ENCODE measurements at regions not wholly inside any gene's neighbourhood (a gene's known extent, or its start where the extent isn't known, plus 50 kb on each side); places are given as distances from the start of the nearest gene placed in this dataset.

DNA sequence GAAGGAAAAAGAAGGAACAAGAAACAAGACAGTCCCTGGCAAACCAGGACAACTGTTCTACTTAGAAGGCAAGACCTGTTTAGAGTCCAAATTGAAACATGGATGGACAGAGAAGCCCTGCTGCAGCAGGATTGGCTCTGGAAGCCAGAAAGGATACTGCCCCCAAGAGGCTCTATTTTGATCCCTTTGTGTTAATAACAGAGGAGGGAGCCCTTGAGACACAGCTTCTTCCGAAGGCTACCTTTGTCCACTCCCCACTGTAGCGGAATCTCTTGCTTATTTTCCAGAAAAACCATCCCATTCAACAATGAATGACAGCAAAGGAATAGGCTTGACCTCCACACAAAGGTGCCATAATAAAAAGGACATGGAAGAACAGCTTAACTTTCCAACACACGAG is 120.3 kb upstream of the FOXK1 start:
- H3K4me1 ChIP-seq, result no peaks in the 10 kb centered on the region
- TF ChIP-seq, protein P1, sequence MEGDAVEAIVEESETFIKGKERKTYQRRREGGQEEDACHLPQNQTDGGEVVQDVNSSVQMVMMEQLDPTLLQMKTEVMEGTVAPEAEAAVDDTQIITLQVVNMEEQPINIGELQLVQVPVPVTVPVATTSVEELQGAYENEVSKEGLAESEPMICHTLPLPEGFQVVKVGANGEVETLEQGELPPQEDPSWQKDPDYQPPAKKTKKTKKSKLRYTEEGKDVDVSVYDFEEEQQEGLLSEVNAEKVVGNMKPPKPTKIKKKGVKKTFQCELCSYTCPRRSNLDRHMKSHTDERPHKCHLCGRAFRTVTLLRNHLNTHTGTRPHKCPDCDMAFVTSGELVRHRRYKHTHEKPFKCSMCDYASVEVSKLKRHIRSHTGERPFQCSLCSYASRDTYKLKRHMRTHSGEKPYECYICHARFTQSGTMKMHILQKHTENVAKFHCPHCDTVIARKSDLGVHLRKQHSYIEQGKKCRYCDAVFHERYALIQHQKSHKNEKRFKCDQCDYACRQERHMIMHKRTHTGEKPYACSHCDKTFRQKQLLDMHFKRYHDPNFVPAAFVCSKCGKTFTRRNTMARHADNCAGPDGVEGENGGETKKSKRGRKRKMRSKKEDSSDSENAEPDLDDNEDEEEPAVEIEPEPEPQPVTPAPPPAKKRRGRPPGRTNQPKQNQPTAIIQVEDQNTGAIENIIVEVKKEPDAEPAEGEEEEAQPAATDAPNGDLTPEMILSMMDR (IDR thresholded peaks at IDR 0.05), result no peak
- no peak overlapping the region for H3K27ac ChIP-seq
- no peaks in the 10 kb centered on the region for H3K27me3 ChIP-seq (ENCODE audit: control insufficient read depth, insufficient read depth, low read length)
- H3K36me3 ChIP-seq (ENCODE audit: control insufficient read depth, insufficient read depth, low read length), result no peaks in the 10 kb centered on the region
- H3K9me3 ChIP-seq (ENCODE audit: control insufficient read depth, low read length), result no peaks in the 10 kb centered on the region
- no peak overlapping the region for H2AFZ ChIP-seq
- no peak overlapping the region for H3K4me2 ChIP-seq (ENCODE audit: low read length)
- H3K79me2 ChIP-seq, result no peaks in the 10 kb centered on the region
- H3K9ac ChIP-seq, result no peak overlapping the region
- H3K4me3 ChIP-seq (ENCODE audit: low read depth, low read length), result no peak overlapping the region

DNA sequence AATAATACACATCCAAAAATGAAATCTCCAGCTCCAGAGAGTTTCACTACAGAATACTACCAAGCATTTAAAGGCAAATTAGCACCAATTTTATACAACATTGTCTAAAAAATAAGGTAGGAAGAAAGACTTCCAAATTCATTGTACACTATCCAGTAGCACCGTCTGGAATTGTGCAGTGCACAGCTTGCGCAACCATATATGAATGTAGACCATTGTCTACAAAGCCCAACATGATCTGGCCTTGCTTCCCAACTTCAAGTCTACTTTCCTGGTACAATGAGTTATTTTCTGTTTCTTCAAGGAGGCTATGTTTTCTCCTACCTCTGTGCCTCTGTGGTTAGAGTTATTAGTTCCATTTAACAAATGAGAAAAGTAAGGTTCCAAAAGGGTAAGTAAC is 115.4 kb upstream of the FOXK1 start:
- Histone ChIP-seq H3K9me3 (ENCODE audit: control insufficient read depth, low read length) (no peaks in the 10 kb centered on the region), H3K4me3 (ENCODE audit: low read depth, low read length) (no peak overlapping the region), H3K79me2 (no peaks in the 10 kb centered on the region), H3K9ac (no peak overlapping the region), H3K27ac (no peak overlapping the region), H3K27me3 (ENCODE audit: control insufficient read depth, insufficient read depth, low read length) (no peaks in the 10 kb centered on the region), H3K4me1 (no peaks in the 10 kb centered on the region), H3K4me2 (ENCODE audit: low read length) (no peak overlapping the region), H2AFZ (no peak overlapping the region), H3K36me3 (ENCODE audit: control insufficient read depth, insufficient read depth, low read length) (no peaks in the 10 kb centered on the region)
- TF ChIP-seq, protein P1 (IDR thresholded peaks at IDR 0.05), result no peak

DNA sequence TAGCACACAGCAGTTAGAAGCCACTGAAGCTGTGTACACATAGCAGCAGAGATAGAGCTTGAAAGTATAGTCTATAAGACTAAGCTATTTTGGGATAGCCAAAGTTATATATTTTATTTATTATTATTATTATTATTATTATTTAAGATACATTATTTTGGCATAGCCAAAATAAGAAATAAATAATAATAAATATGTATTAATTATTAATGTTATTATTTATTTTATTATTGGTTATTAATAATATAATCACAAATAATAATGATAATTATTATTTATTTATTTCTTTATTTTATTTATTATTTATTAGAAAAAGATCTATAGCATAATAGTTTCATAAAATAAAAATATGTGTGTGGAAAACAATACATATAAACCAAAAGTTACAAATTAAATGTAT is 107.2 kb upstream of the FOXK1 start:
- Histone ChIP-seq H3K36me3 (ENCODE audit: control insufficient read depth, insufficient read depth, low read length) (no peaks in the 10 kb centered on the region), H3K27ac (no peak overlapping the region), H3K9ac (no peak overlapping the region), H3K79me2 (no peaks in the 10 kb centered on the region), H3K9me3 (ENCODE audit: control insufficient read depth, low read length) (no peaks in the 10 kb centered on the region), H2AFZ (no peak overlapping the region), H3K4me1 (no peaks in the 10 kb centered on the region), H3K4me2 (ENCODE audit: low read length) (no peak overlapping the region), H3K4me3 (ENCODE audit: low read depth, low read length) (no peak overlapping the region), H3K27me3 (ENCODE audit: control insufficient read depth, insufficient read depth, low read length) (no peaks in the 10 kb centered on the region)
- TF ChIP-seq, protein P1 (IDR thresholded peaks at IDR 0.05), result no peak

DNA sequence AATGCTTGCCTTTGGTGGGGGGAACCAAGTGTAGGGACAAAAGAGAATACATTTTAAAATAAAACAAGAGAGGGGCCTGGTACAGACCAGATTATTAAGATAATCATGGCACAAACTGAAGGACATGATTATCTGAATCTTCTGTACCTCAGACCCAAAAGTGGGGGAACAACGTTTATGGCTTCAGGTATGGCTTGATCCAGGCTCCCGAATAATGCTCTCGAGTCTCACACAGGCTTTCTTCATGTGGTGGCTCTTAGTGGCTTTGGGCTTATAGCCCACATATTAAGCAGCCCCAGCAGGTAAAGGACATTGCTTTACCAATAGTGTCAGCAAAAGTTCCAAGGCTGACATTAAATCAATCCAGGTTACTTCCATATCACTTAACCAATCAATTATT is 106.8 kb upstream of the FOXK1 start:
- TF ChIP-seq, protein P1 (IDR thresholded peaks at IDR 0.05), result no peak
- Histone ChIP-seq H3K36me3 (ENCODE audit: control insufficient read depth, insufficient read depth, low read length) (no peaks in the 10 kb centered on the region), H2AFZ (no peak overlapping the region), H3K27ac (no peak overlapping the region), H3K9me3 (ENCODE audit: control insufficient read depth, low read length) (no peaks in the 10 kb centered on the region), H3K4me3 (ENCODE audit: low read depth, low read length) (no peak overlapping the region), H3K9ac (no peak overlapping the region), H3K4me2 (ENCODE audit: low read length) (no peak overlapping the region), H3K27me3 (ENCODE audit: control insufficient read depth, insufficient read depth, low read length) (no peaks in the 10 kb centered on the region), H3K4me1 (no peaks in the 10 kb centered on the region), H3K79me2 (no peaks in the 10 kb centered on the region)

DNA sequence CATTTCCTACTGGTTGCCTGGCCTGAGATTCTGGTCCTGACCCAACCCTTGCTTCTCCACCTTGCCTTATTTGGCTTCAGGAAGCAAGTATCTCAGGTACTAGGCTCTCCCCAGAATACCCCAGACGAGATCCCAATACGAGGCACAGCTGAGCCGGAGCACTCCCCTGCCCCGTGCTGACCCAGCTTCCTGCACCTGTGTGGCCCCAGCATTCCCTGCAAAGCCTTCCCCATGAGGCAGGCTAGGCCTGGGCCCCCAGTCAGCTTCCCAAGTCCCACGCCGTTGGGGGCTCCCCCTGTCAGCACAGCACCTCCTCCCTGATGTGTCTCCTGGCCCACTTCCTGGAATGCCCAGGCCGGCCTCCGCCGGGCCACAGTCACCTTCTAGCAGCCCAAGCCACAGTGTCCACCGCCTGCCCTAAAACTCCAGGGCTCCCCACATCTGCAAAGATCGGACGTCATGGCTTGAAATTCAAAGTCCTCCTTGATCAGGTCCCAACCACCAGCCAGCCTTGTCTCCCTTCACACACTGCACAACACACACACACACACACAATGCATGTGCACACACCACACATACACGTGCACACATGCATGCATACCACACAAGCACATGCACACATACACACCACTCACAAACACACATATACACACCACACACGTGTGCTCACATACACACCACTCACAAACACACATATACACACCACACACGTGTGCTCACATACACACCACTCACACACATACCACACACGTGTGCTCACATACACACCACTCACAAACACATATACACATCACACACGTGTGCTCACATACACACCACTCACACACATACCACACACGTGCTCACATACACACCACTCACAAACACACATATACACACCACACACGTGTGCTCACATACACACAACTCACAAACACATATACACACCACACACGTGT is 78.9 kb upstream of the FOXK1 start:
- H3K27ac ChIP-seq, result no peak overlapping the region

More for the DNA sequence above, 78.9 kb upstream of the FOXK1 start:
- Histone ChIP-seq H3K4me3 (ENCODE audit: low read depth, low read length) (no peak overlapping the region), H3K9me3 (ENCODE audit: control insufficient read depth, low read length) (no peaks in the 10 kb centered on the region), H3K4me2 (ENCODE audit: low read length) (no peak overlapping the region), H2AFZ (no peak overlapping the region), H3K9ac (no peak overlapping the region), H3K27me3 (ENCODE audit: control insufficient read depth, insufficient read depth, low read length) (no peaks in the 10 kb centered on the region), H3K79me2 (no peaks in the 10 kb centered on the region), H3K4me1 (no peaks in the 10 kb centered on the region), H3K36me3 (ENCODE audit: control insufficient read depth, insufficient read depth, low read length) (no peaks in the 10 kb centered on the region)
- TF ChIP-seq, protein P1 (IDR thresholded peaks at IDR 0.05), result no peak
